ENCODE measurements at regions not wholly inside any gene's neighbourhood (a gene's known extent, or its start where the extent isn't known, plus 50 kb on each side); places are given as distances from the start of the nearest gene placed in this dataset.

DNA sequence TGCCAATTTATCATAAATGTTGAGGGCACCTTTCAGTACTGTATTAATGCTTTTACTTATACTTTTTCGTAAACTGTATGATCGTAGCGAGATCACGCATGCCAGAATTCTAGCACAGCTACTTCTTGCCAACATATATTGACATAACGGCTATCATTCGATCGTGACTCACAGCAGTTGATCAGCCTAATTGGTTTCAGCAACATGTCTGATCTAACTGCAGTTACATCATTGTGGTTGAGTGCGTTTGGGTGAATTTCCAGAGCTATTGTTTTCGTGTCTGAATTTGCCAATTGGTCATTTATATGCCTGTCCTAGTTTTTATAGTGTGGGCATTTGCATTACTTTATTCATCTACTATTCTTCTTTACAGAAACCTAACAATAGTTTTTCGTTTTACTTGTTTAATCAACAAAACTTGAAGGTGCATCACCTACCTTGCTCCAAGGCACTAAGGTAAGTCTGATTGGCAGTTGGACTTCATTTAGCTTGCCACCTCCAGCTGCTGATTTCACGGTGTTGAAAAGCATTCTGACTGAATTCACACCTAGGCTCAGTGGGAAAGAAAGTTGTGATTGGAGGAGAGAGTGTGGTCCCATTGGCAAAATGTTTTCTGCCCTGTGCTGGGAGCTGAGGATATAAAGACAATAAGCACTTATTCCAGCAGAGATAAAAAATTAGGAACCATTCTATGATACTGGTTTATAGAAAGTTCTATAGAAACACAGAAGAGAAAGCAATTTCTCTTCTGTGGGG, 120.9 kb upstream of the RGMA start (continued):
- no peak for TF ChIP-seq CHD7 (IDR thresholded peaks at IDR 0.05; ENCODE audit: insufficient replicate concordance, low read length)
- no peak for TF ChIP-seq RBBP5 (IDR thresholded peaks at IDR 0.05; ENCODE audit: borderline replicate concordance, low read depth, low read length)
- TF ChIP-seq SIX5 (IDR thresholded peaks at IDR 0.05; ENCODE audit: low read depth, low read length), result no peak
- no peak for TF ChIP-seq POLR2A (IDR thresholded peaks at IDR 0.05; ENCODE audit: control extremely low read depth in 1 of 2, low read depth in 2 of 2, low read length in 2 of 2)
- no peak for TF ChIP-seq SP4 (IDR thresholded peaks at IDR 0.05; ENCODE audit: low read length)
- no peak for TF ChIP-seq NANOG (IDR thresholded peaks at IDR 0.05; ENCODE audit: insufficient read depth, low read depth, low read length, poor library complexity, severe bottlenecking)
- TF ChIP-seq KDM4A (IDR thresholded peaks at IDR 0.05; ENCODE audit: low read depth, low read length, severe bottlenecking), result no peak
- no peak for TF ChIP-seq TCF12 (IDR thresholded peaks at IDR 0.05; ENCODE audit: low read depth, low read length)
- no peak for TF ChIP-seq EGR1 (IDR thresholded peaks at IDR 0.05; ENCODE audit: borderline replicate concordance, low read depth, low read length)
- no peak for TF ChIP-seq RXRA (IDR thresholded peaks at IDR 0.05; ENCODE audit: insufficient read depth, low read depth, low read length)
- no peak for TF ChIP-seq JUN (IDR thresholded peaks at IDR 0.05; ENCODE audit: low read depth, low read length)
- no peak for TF ChIP-seq SRF (IDR thresholded peaks at IDR 0.05; ENCODE audit: low read depth, low read length)

Data from H1 (cell line).